ENCODE measurements at regions not wholly inside any gene's neighbourhood (a gene's known extent, or its start where the extent isn't known, plus 50 kb on each side); places are given as distances from the start of the nearest gene placed in this dataset.
A peak's percentile ranks its signal among the peaks of the same experiment; 100 is the strongest.
"Not testable (repeated sequence)": the region's sequence is repeated elsewhere in the genome, so short reads cannot be mapped to it uniquely, and the experiment has no call there.

- DNase-seq (ENCODE audit: low spot score), result peak; percentile 26
Measured at GRCh38 chr19:28065026-28065425, 1147.9 kb downstream of the UQCRFS1 start.

- DNase-seq (ENCODE audit: low spot score), result no peak
Measured at GRCh38 chr19:28063702-28064101, 1149.2 kb downstream of the UQCRFS1 start.

GRCh38 chr19:28061111-28061510 is 1151.8 kb downstream of the UQCRFS1 start:
- no peak for DNase-seq (ENCODE audit: low spot score)

- DNase-seq (ENCODE audit: low spot score), result not testable (repeated sequence)
Measured at GRCh38 chr19:28057026-28057425, 1155.9 kb downstream of the UQCRFS1 start.

- no peak for DNase-seq (ENCODE audit: low spot score)
Measured at GRCh38 chr19:28051047-28051446, 1161.9 kb downstream of the UQCRFS1 start.

- no peak for DNase-seq (ENCODE audit: low spot score)
Measured at GRCh38 chr19:28049875-28050274, 1163.1 kb downstream of the UQCRFS1 start.

GRCh38 chr19:28046932-28047331 is 1166.0 kb downstream of the UQCRFS1 start:
- DNase-seq (ENCODE audit: low spot score), result no peak

- DNase-seq (ENCODE audit: low spot score), result no peak
Measured at GRCh38 chr19:28045621-28046020, 1167.3 kb downstream of the UQCRFS1 start.

GRCh38 chr19:28044477-28044876 is 1168.5 kb downstream of the UQCRFS1 start:
- no peak for DNase-seq (ENCODE audit: low spot score)

- DNase-seq (ENCODE audit: low spot score), result no peak
Measured at GRCh38 chr19:28042516-28042915, 1170.4 kb downstream of the UQCRFS1 start.

- DNase-seq (ENCODE audit: low spot score), result no peak
Measured at GRCh38 chr19:28039677-28040381, 1173.1 kb downstream of the UQCRFS1 start.

- no peak for DNase-seq (ENCODE audit: low spot score)
Measured at GRCh38 chr19:28037186-28037585, 1175.8 kb downstream of the UQCRFS1 start.

- no peak for DNase-seq (ENCODE audit: low spot score)
Measured at GRCh38 chr19:28036486-28036885, 1176.5 kb downstream of the UQCRFS1 start.

GRCh38 chr19:28034936-28035335 is 1178.0 kb downstream of the UQCRFS1 start:
- no peak for DNase-seq (ENCODE audit: low spot score)

GRCh38 chr19:28028881-28029444 is 1184.0 kb downstream of the UQCRFS1 start:
- no peak for DNase-seq (ENCODE audit: low spot score)

- DNase-seq (ENCODE audit: low spot score), result no peak
Measured at GRCh38 chr19:28027116-28027515, 1185.8 kb downstream of the UQCRFS1 start.

GRCh38 chr19:28026636-28027035 is 1186.3 kb downstream of the UQCRFS1 start:
- no peak for DNase-seq (ENCODE audit: low spot score)

- no peak for DNase-seq (ENCODE audit: low spot score)
Measured at GRCh38 chr19:28024920-28025319, 1188.0 kb downstream of the UQCRFS1 start.

GRCh38 chr19:28023064-28023463 is 1189.9 kb downstream of the UQCRFS1 start:
- DNase-seq (ENCODE audit: low spot score), result peak; percentile 75

GRCh38 chr19:28022506-28022905 is 1190.4 kb downstream of the UQCRFS1 start:
- no peak for DNase-seq (ENCODE audit: low spot score)

GRCh38 chr19:28021259-28022185 is 1191.4 kb downstream of the UQCRFS1 start:
- no peak for DNase-seq (ENCODE audit: low spot score)

GRCh38 chr19:28020619-28021258 is 1192.2 kb downstream of the UQCRFS1 start:
- peak; percentile 16 for DNase-seq (ENCODE audit: low spot score)
